Amniotic stem cell (primary cell): ENCODE measurements at regions not wholly inside any gene's neighbourhood (a gene's known extent, or its start where the extent isn't known, plus 50 kb on each side); places are given as distances from the start of the nearest gene placed in this dataset.
A peak's percentile ranks its signal among the peaks of the same experiment; 100 is the strongest.
"Not testable (repeated sequence)": the region's sequence is repeated elsewhere in the genome, so short reads cannot be mapped to it uniquely, and the experiment has no call there.

ENCODE experiments used
- DNase-seq: peaks from one replicate; lab custom pipeline; 2025; lab: John Stamatoyannopoulos, UW

- DNase-seq: not testable (repeated sequence)
Observed at GRCh38 chr11:100531290-100531689, 155.8 kb upstream of the ARHGAP42 start.

GRCh38 chr11:100536979-100537378, 150.1 kb upstream of the ARHGAP42 start:
- no peak for DNase-seq

- DNase-seq: no peak
Observed at GRCh38 chr11:100543386-100543785, 143.7 kb upstream of the ARHGAP42 start.

GRCh38 chr11:100545556-100545955, 141.5 kb upstream of the ARHGAP42 start:
- no peak for DNase-seq

- DNase-seq: no peak
Observed at GRCh38 chr11:100545970-100546369, 141.1 kb upstream of the ARHGAP42 start.

GRCh38 chr11:100546714-100547113, 140.4 kb upstream of the ARHGAP42 start:
- DNase-seq: no peak

- DNase-seq: no peak
Observed at GRCh38 chr11:100550298-100550697, 136.8 kb upstream of the ARHGAP42 start.

DNA sequence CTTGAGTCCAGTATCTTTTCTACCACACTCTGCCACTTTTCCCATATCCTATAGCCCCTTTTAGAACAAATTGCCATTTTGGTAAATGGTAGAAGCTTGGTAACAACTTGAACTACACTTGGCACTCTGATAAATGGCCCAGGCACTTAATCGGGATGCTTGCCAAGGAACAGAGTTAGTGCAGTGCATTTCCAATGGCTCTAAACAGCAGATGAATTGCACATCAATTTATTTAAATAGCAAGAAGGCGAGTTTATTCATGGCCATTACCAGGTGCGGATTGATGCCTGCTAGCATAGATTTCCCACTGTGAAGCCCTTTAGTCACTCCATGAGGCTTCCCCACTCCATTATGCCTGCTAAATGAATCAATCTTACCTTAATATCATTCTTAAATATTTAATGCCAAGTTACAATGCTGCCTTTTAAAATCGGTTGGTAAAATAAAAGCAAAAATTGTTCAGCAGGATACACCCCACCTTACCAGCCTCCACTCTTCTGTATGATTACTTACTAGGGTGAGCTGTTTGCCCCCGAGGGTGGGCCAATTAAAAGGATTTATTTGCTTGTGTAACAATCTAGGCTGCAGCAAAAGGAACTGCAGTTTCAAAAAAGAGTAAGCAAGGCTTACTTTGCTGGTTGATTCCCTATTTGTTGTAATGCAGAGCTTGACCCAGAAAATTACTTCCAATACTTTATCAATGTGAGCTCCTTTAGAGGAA, 136.0 kb upstream of the ARHGAP42 start:
- no peak for DNase-seq

DNA sequence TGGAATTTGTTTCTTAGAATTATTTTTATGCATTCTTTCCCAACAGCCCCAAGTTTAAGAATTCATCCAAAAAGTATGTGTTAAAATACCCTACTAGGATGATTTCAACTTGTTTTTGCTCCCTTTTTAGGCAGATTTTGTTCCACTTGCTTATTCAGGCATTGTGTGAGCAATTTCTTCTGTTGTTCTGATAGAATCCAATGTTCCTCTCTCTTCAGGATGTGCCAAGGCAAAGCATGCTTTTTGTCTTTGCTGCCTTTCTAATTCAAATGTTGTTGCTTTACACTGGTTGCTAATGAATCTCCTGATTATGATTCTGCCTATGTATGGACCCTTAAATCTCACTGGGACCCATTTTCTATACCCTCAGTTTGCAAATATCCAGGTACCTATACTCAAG, 131.2 kb upstream of the ARHGAP42 start:
- DNase-seq: no peak

- DNase-seq: no peak
Observed at GRCh38 chr11:100556781-100557180, 130.3 kb upstream of the ARHGAP42 start.

GRCh38 chr11:100557830-100558611, 129.1 kb upstream of the ARHGAP42 start:
- no peak for DNase-seq

- DNase-seq: no peak
Observed at GRCh38 chr11:100560606-100561005, 126.5 kb upstream of the ARHGAP42 start.

DNA sequence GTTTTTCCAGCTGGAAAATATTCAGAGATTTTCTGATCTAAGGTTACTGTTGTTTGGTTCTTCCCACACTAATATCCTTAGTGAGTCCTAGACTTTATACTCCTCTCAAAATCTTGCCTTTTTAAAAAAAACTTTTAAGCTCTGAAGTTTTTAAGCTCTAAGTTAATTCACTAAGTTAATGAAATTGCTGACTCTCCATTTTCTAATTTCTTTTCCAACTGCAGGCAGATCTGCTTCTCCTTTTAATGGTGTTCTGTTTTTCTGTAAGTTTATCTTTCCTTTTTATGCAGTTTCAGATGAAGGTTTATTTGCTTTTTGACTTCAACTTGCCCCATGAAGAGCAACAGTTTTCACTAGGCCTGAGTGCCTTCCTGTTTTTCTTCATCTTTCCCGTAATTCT, 125.8 kb upstream of the ARHGAP42 start:
- DNase-seq: no peak

GRCh38 chr11:100562128-100562527, 125.0 kb upstream of the ARHGAP42 start:
- no peak for DNase-seq

- no peak for DNase-seq
Observed at GRCh38 chr11:100563541-100564280, 123.4 kb upstream of the ARHGAP42 start.

GRCh38 chr11:100573911-100574513, 113.1 kb upstream of the ARHGAP42 start:
- no peak for DNase-seq

DNA sequence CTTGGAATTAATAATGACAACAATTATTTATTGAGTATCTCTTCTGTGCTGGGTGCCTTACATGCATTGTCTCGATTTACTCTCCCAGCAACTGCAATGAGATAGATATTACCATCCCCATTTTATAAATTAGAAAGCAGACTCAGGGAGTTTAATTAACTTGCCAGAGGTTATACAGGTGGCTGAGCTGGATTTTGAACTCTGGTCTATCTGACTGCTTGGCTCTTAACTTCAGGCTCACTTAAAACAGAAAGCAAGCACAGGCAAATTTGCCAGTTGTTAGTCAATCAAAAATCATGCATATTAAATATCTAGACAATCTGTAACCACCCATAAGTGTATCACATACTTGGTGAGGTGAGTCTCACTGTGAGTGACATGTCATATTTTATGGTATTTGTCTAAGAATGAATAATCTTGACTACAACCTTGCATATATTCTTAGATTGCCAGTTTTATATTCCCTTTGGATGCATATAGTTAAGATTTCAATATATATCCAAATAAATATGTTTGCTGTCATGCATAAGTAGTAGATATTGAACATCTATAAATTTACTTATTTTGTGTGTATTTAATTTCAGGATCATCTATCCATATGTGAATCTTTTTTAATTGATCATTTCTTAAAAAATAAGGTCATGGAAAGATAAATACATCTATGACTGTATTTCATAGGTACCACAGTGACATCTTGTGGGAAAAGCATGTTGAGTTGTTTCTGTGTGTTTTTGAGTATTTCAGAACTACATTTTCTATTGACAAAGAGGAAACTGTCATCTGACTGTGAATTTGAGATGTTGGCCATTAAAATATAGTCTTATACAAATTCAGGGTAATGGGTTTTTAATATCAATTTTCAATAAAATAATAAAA, 112.0 kb upstream of the ARHGAP42 start:
- peak; percentile 16 for DNase-seq

DNA sequence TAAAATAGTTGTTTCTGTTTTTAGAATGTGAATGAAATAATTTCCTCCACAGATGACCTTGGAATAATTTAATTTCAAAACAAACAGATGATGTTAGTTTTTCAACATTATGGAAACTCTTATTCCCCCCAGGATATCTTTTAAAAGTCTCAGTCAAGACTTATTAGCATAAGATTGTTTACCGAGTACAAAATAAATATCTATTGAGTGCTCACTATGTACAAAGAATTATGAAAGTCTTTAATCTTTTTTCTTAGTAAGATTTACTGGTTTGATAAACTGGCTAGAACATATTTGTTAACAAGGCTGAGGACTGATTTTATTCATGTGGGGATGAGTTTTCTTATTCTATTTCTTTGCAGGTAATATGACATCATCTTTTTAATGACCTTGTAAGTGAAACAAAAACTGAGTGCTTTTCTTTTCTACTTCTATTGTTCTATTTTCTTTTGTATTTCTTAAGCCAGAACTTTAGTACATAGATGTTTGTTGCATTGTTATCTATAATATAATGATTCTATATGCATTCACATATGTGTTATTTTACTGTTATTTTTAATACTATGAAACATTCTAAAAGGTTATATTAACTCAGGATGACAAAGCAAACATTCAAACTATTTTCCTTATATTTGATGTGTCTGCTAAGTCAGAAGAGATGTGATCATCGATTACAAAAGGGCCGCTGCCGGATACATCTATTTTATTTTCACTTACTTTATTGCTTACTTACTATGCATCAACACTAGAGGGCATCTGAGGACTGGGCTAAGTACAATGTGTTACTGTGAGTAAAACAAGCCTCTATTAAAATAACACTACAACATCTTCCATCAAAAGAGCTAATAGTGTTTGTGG, 111.0 kb upstream of the ARHGAP42 start:
- DNase-seq: peak; percentile 16

DNA sequence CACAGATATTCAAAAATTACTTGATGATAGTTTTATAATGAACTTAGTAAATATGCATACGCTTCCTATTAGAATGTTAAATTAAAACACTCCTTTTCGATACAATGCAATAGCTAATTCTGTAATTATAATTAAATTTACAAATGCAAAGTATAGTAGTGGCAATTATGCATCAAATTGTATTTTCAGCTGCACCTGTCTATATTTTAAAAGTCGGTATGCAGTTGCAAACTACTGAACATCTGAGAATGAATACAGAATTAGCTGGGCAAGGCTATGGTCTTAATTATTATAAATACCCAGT, 110.4 kb upstream of the ARHGAP42 start:
- no peak for DNase-seq

GRCh38 chr11:100578831-100579311, 108.2 kb upstream of the ARHGAP42 start:
- no peak for DNase-seq
